Breast epithelium (tissue), 4 donors: ENCODE measurements at regions not wholly inside any gene's neighbourhood (a gene's known extent, or its start where the extent isn't known, plus 50 kb on each side); places are given as distances from the start of the nearest gene placed in this dataset.
A peak's percentile ranks its signal among the peaks of the same experiment; 100 is the strongest.

Experiments
- DNase-seq, 2 donors: peaks; one replicate each; pipeline ENCODE4 v3.0.0-alpha.2; 2019; ENCODE audit warnings: low spot score in 2 of 2
- H3K27ac ChIP-seq, 2 donors: fragments of 200-600 bp; sonication (generic) in 1 of 2; one replicate each; pipeline ENCODE4 v1.5.1; 2016 to 2019; ENCODE audit warnings: mild to moderate bottlenecking in 1 of 2
- H3K27me3 ChIP-seq, 2 donors: fragments of 200-600 bp; sonication (generic) in 1 of 2; one replicate each; pipeline versions ENCODE4 v1.5.1 to v1.6.0; 2017 to 2019; ENCODE audit warnings: control low read depth in 1 of 2, mild to moderate bottlenecking in 1 of 2
- H3K36me3 ChIP-seq: fragments of 200-600 bp; one replicate; pipeline ENCODE4 v1.5.1; 2019
- H3K4me1 ChIP-seq, 2 donors: fragments of 200-600 bp; sonication (generic); one replicate each; pipeline ENCODE4 v1.5.1; 2016 to 2019; ENCODE audit warnings: control low read depth in 1 of 2
- H3K4me3 ChIP-seq, 3 donors: fragments of 200-600 bp; sonication (generic); 1 replicate in 2 of 3; 2 replicates in 1 of 3; pipeline ENCODE4 v1.5.1; 2016 to 2019; ENCODE audit warnings: mild to moderate bottlenecking in 3 of 3, moderate library complexity in 2 of 3
- H3K9me3 ChIP-seq, 2 donors: fragments of 200-600 bp; sonication (generic) in 1 of 2; one replicate each; pipeline ENCODE4 v1.5.1; 2016 to 2019; ENCODE audit warnings: control low read depth in 1 of 2
- CTCF ChIP-seq, 3 donors: fragments of 450-650 bp; IDR thresholded peaks; one replicate each; pipeline ENCODE4 v1.5.1; 2016 to 2017; ENCODE audit warnings: antibody characterized with exemption in 3 of 3, mild to moderate bottlenecking in 3 of 3, moderate library complexity in 3 of 3
- POLR2A ChIP-seq: fragments of 450-650 bp; IDR thresholded peaks from one replicate; pipeline ENCODE4 v1.6.1; 2016; ENCODE audit warnings: antibody characterized with exemption, mild to moderate bottlenecking, moderate library complexity
- POLR2AphosphoS5 ChIP-seq, 3 donors: sonication (generic); formaldehyde crosslinking; IDR thresholded peaks; one replicate each; pipeline ENCODE4 v1.6.1; 2017; ENCODE audit warnings: antibody characterized with exemption in 3 of 3
- intact Hi-C: fragments of 100-400 bp; cut with DNase I; formaldehyde crosslinking; loops from one replicate; pipeline ENCODE4 v1.15.1; 2023; ENCODE audit warnings: low total_unique reads

DNA sequence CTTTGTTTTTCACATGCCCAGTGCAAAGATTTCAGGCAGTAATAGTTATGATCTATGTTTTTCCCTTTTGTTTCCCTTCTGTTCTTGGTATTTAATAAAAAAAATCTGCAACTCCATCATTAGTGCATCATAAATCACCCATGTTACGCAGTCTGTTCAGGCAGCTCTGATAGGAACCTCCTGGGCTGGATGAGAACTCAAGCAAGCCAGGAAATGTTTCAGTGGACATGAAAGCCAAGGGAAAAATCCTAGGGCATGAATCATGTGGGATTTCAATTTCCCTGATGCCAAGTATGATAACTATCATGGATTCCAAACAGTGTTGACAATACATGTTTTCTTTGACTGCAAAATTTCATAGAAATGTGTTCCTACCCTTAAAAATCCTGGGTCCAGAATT lies 119.7 kb upstream of the TARS1 start:
- intact Hi-C loops = no loop called here
- no peak for DNase-seq
- no peaks in the 10 kb centered on the region for H3K27me3 ChIP-seq
- peaks cover 0 to 10% of the 10 kb centered on the region in 2 donors for H3K4me1 ChIP-seq
- no peaks in the 10 kb centered on the region for H3K9me3 ChIP-seq
- peak in 2 of 3 donors; percentile 30 to 89 for TF ChIP-seq POLR2AphosphoS5 (IDR thresholded peaks at IDR 0.05)
- TF ChIP-seq POLR2A = no peak
- H3K36me3 ChIP-seq = no peaks in the 10 kb centered on the region
- H3K4me3 ChIP-seq = no peak overlapping the region
- H3K27ac ChIP-seq = peak overlapping the region in 1 of 2 donors; percentile 56

- Histone ChIP-seq H3K4me3 (no peak overlapping the region), H3K36me3 (no peaks in the 10 kb centered on the region), H3K27me3 (no peaks in the 10 kb centered on the region), H3K9me3 (no peaks in the 10 kb centered on the region), H3K4me1 (peaks cover 0 to 10% of the 10 kb centered on the region in 2 donors), H3K27ac (peak overlapping the region in 1 of 2 donors; percentile 69)
- TF ChIP-seq CTCF (IDR thresholded peaks at IDR 0.05) (no peak), POLR2A (no peak), POLR2AphosphoS5 (IDR thresholded peaks at IDR 0.05) (no peak)
- DNase-seq = no peak
- intact Hi-C loops = no loop called here
Observed at GRCh38 chr5:33322632-33323031, 118.1 kb upstream of the TARS1 start.

DNA sequence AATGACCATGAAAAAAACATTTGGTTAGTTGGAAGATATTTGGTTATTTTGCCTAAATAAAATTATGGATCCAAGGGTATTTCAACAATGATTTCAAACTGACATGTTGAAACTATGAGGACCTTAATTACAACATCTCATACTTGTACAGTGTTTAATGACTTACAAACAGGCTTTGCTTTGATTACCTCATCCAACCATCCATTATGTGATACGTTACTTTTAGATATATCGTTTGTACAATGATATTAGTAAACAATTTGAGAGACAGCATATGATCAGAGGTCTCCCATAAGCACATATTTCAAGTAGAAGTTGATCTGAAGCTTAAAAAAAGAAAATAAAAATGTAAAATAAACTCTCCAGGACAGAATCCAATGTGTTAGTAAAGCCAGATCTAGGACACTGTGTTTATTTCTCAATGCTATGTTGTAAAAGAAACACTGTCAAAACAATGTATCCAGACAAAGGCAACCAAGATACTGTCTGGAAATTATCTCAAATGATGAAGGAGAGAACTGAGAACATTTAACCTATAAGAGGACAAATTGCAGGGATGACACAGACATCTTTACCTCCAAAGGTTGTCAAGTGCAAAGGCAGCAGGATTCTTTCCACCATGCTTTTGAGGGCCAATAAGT lies 116.0 kb upstream of the TARS1 start:
- no peak for DNase-seq
- H3K4me3 ChIP-seq = no peak overlapping the region
- no peaks in the 10 kb centered on the region for H3K9me3 ChIP-seq
- intact Hi-C loops = no loop called here
- no peak overlapping the region for H3K27ac ChIP-seq
- no peaks in the 10 kb centered on the region for H3K27me3 ChIP-seq
- peaks cover 0 to 10% of the 10 kb centered on the region in 2 donors for H3K4me1 ChIP-seq
- no peaks in the 10 kb centered on the region for H3K36me3 ChIP-seq
- TF ChIP-seq POLR2A (no peak), POLR2AphosphoS5 (IDR thresholded peaks at IDR 0.05) (no peak), CTCF (IDR thresholded peaks at IDR 0.05) (no peak)

DNA sequence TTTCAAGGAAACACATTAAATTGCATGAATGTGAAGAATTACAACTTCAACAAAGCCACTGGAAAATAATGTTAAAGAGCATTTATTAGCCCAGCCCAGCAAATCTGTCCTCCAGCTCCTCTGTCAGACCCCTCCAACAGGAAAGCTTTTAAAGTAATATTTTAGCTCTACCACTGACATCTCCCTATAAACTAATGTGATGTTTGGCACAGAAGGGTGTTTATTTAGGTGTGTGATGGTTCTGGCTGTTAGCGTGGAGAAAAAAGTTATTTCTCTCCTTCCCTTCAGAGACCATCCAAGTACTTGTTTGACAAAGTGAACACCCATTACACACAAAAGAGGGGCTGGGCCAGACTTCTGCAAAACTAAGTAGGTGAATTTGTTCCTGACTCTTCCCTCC lies 111.9 kb upstream of the TARS1 start:
- Histone ChIP-seq H3K4me1 (no peaks in the 10 kb centered on the region), H3K36me3 (no peaks in the 10 kb centered on the region), H3K4me3 (no peak overlapping the region), H3K27ac (no peak overlapping the region), H3K9me3 (no peaks in the 10 kb centered on the region), H3K27me3 (no peaks in the 10 kb centered on the region)
- intact Hi-C loops = no loop called here
- DNase-seq = no peak
- no peak for TF ChIP-seq CTCF (IDR thresholded peaks at IDR 0.05)
- TF ChIP-seq POLR2A = no peak
- TF ChIP-seq POLR2AphosphoS5 (IDR thresholded peaks at IDR 0.05) = no peak

GRCh38 chr5:33329891-33330290 lies 110.9 kb upstream of the TARS1 start:
- TF ChIP-seq POLR2AphosphoS5 (IDR thresholded peaks at IDR 0.05) (no peak), CTCF (IDR thresholded peaks at IDR 0.05) (no peak), POLR2A (no peak)
- H3K4me3 ChIP-seq = no peak overlapping the region
- no peaks in the 10 kb centered on the region for H3K4me1 ChIP-seq
- H3K27me3 ChIP-seq = no peaks in the 10 kb centered on the region
- intact Hi-C loops = no loop called here
- no peaks in the 10 kb centered on the region for H3K36me3 ChIP-seq
- no peak overlapping the region for H3K27ac ChIP-seq
- DNase-seq = no peak
- H3K9me3 ChIP-seq = no peaks in the 10 kb centered on the region

DNA sequence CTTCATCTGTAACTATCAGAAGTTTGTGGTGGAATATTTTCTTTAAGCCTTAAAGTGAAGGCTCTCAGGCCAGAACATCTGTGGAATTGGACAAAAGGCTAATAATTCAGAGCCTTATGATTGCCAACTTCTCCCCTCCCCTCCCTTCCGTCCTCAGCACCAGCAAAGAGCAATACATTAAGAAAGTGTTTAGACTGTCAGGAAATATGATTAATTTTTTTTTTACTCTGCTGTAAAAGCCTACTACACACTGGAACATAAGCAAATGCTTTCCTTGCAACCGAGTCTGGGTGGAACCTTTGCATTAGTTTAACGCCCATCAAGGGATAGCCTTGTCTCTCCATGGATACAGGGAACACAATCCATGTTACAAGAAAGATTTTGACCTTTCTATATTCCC lies 110.3 kb upstream of the TARS1 start:
- Histone ChIP-seq H3K27me3 (no peaks in the 10 kb centered on the region), H3K4me3 (no peak overlapping the region), H3K27ac (no peak overlapping the region), H3K9me3 (no peaks in the 10 kb centered on the region), H3K36me3 (no peaks in the 10 kb centered on the region), H3K4me1 (no peaks in the 10 kb centered on the region)
- no peak for TF ChIP-seq POLR2AphosphoS5 (IDR thresholded peaks at IDR 0.05)
- no peak for TF ChIP-seq CTCF (IDR thresholded peaks at IDR 0.05)
- TF ChIP-seq POLR2A = no peak
- intact Hi-C loops = no loop called here
- DNase-seq = no peak
